Bronchial epithelial cell (primary cell): ENCODE measurements at regions not wholly inside any gene's neighbourhood (a gene's known extent, or its start where the extent isn't known, plus 50 kb on each side); places are given as distances from the start of the nearest gene placed in this dataset.

Source experiments
- DNase-seq: peaks from one replicate; pipeline ENCODE4 v3.0.0-alpha.2; 2010; ENCODE audit warnings: low read depth
- FAIRE-seq: peaks from 2 replicates; lab custom pipeline; 2011; peaks lifted over from hg19 to GRCh38; lab: Jason Lieb, UNC
- H3K27me3 ChIP-seq: 2 replicates; pipeline ENCODE4 v1.5.1; 2011; ENCODE audit warnings: low read length; ENCODE audit not compliant: control insufficient read depth, insufficient read depth
- H3K36me3 ChIP-seq: 2 replicates; pipeline ENCODE4 v1.5.1; 2011; ENCODE audit warnings: low read length; ENCODE audit not compliant: control insufficient read depth, insufficient read depth
- H3K4me3 ChIP-seq: 2 replicates; pipeline ENCODE4 v1.5.1; 2011; ENCODE audit warnings: mild to moderate bottlenecking, low read depth, low read length, control low read depth
- CTCF ChIP-seq: IDR thresholded peaks from 2 replicates; pipeline ENCODE4 v1.5.1; 2011; ENCODE audit warnings: mild to moderate bottlenecking, moderate library complexity, low read length, control low read depth, inconsistent platforms; ENCODE audit not compliant: insufficient read depth, severe bottlenecking

GRCh38 chr5:4700069-4700468, 440.1 kb upstream of the ADAMTS16 start:
- DNase-seq (peak; percentile 47), FAIRE-seq (no peak)
- Histone ChIP-seq H3K36me3 (no peaks in the 10 kb centered on the region), H3K4me3 (no peak overlapping the region), H3K27me3 (no peaks in the 10 kb centered on the region)
- TF ChIP-seq CTCF = peak; percentile 63

- H3K36me3 ChIP-seq = no peaks in the 10 kb centered on the region
- DNase-seq (no peak), FAIRE-seq (no peak)
- TF ChIP-seq CTCF = no peak
- no peaks in the 10 kb centered on the region for H3K27me3 ChIP-seq
- H3K4me3 ChIP-seq = no peak overlapping the region
Measured at GRCh38 chr5:4700871-4701270, 439.3 kb upstream of the ADAMTS16 start.

- FAIRE-seq = no peak
Measured at GRCh38 chr5:4703931-4704458, 436.1 kb upstream of the ADAMTS16 start.

GRCh38 chr5:4704951-4705350, 435.2 kb upstream of the ADAMTS16 start:
- no peak overlapping the region for H3K4me3 ChIP-seq
- H3K27me3 ChIP-seq = no peaks in the 10 kb centered on the region
- DNase-seq (no peak), FAIRE-seq (no peak)
- no peak for TF ChIP-seq CTCF
- no peaks in the 10 kb centered on the region for H3K36me3 ChIP-seq

More at GRCh38 chr5:4703931-4704458, 436.1 kb upstream of the ADAMTS16 start:
- Histone ChIP-seq H3K36me3 (no peaks in the 10 kb centered on the region), H3K4me3 (no peak overlapping the region), H3K27me3 (no peaks in the 10 kb centered on the region)
- DNase-seq = no peak
- no peak for TF ChIP-seq CTCF

GRCh38 chr5:4716781-4717180, 423.3 kb upstream of the ADAMTS16 start:
- no peak for TF ChIP-seq CTCF
- H3K4me3 ChIP-seq = no peak overlapping the region
- DNase-seq (no peak), FAIRE-seq (no peak)
- H3K36me3 ChIP-seq = no peaks in the 10 kb centered on the region
- H3K27me3 ChIP-seq = no peaks in the 10 kb centered on the region

- no peak for FAIRE-seq
- Histone ChIP-seq H3K36me3 (no peaks in the 10 kb centered on the region), H3K4me3 (no peak overlapping the region), H3K27me3 (no peaks in the 10 kb centered on the region)
- no peak for TF ChIP-seq CTCF
- no peak for DNase-seq
Measured at GRCh38 chr5:4717446-4717845, 422.7 kb upstream of the ADAMTS16 start.
